ENCODE measurements at regions not wholly inside any gene's neighbourhood (a gene's known extent, or its start where the extent isn't known, plus 50 kb on each side); places are given as distances from the start of the nearest gene placed in this dataset.

DNA sequence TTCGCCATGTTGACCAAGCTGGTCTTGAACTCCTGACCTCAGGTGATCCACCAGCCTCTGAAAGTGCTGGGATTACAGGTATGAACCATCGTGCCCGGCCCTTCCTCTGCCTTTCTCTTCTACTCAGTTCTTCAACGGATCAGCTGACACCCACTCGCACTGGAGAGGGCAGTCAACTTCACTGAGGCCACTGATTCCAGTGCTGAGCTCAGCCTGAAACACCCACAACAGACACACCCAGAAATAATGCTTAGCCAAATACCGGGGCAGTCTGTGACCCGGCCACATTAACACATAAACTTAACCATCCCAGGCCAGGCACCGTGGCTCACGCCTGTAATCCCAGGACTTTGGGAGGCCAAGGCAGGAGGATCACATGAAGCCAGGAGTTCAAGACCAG, 119.3 kb upstream of the CHST15 start:
- no TSS peak for BruUV-seq (replicated peaks)
- no peak for DNase-seq
- H3K9me3 ChIP-seq (ENCODE audit: control insufficient read depth, insufficient read depth, low read length), result peaks cover 35% of the 10 kb centered on the region
- H3K23ac ChIP-seq (ENCODE audit: low read depth, low read length), result no peak overlapping the region
- no peaks in the 10 kb centered on the region for H3K36me3 ChIP-seq (ENCODE audit: control insufficient read depth, insufficient read depth, low read length)
- no peaks in the 10 kb centered on the region for H4K20me1 ChIP-seq (ENCODE audit: insufficient read depth, low read length)
- H2BK20ac ChIP-seq (ENCODE audit: low read depth, low read length), result no peak overlapping the region
- H4K91ac ChIP-seq (ENCODE audit: insufficient read depth, low read depth, low read length), result no peak overlapping the region
- no peak overlapping the region for H3K56ac ChIP-seq (ENCODE audit: extremely low read depth, insufficient read depth, low read length)
- no peak overlapping the region for H4K5ac ChIP-seq (ENCODE audit: low read depth, low read length)
- dilution Hi-C loops (cut with HindIII; ENCODE audit: low sequenced_read_pairs, unreplicated experiment), result no loop called here
- no peaks in the 10 kb centered on the region for H3K4me1 ChIP-seq (ENCODE audit: control insufficient read depth, insufficient read depth, low read length)
- no peak overlapping the region for H2BK5ac ChIP-seq (ENCODE audit: low read depth, low read length, poor library complexity, severe bottlenecking)
- ATAC-seq (ENCODE audit: low read depth), result no peak
- H3K14ac ChIP-seq (replicated peaks; ENCODE audit: low read depth, low read length), result no peak overlapping the region
- no peak overlapping the region for H2BK15ac ChIP-seq (ENCODE audit: low read depth, low read length)
- H3K4me3 ChIP-seq (ENCODE audit: insufficient read depth, low read depth, low read length), result no peak overlapping the region
- no peaks in the 10 kb centered on the region for H3K79me1 ChIP-seq (ENCODE audit: low read depth in 1 of 2, low read length in 2 of 2)
- CTCF ChIA-PET, result no interaction called here
- no peak overlapping the region for H2AK9ac ChIP-seq (replicated peaks; ENCODE audit: low read depth, low read length, poor library complexity)
- H4K8ac ChIP-seq (ENCODE audit: low read depth in 2 of 2, low read length in 2 of 2), result no peak overlapping the region
- intact Hi-C loops (cut with micrococcal nuclease), result no loop called here
- H3K4me2 ChIP-seq (ENCODE audit: low read depth, low read length), result no peak overlapping the region
- H3K4ac ChIP-seq (ENCODE audit: low read depth, low read length), result no peak overlapping the region
- in situ Hi-C loops (cut with MboI; ENCODE audit: low sequenced_read_pairs), result no loop called here
- POLR2A ChIA-PET (ENCODE audit: unreplicated experiment), result no interaction called here
- H3K9ac ChIP-seq (ENCODE audit: low read depth, low read length), result no peak overlapping the region
- H2AFZ ChIP-seq (replicated peaks; ENCODE audit: low read length, poor library complexity), result no peak overlapping the region
- H2AK5ac ChIP-seq (ENCODE audit: low read depth, low read length), result no peak overlapping the region
- TF ChIP-seq RCOR1 (IDR thresholded peaks at IDR 0.05; ENCODE audit: insufficient replicate concordance, low read length) (no peak), MAFK (IDR thresholded peaks at IDR 0.05; ENCODE audit: low read depth, low read length) (no peak)
- TF ChIP-seq, protein P1, sequence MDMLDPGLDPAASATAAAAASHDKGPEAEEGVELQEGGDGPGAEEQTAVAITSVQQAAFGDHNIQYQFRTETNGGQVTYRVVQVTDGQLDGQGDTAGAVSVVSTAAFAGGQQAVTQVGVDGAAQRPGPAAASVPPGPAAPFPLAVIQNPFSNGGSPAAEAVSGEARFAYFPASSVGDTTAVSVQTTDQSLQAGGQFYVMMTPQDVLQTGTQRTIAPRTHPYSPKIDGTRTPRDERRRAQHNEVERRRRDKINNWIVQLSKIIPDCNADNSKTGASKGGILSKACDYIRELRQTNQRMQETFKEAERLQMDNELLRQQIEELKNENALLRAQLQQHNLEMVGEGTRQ (IDR thresholded peaks at IDR 0.05; ENCODE audit: low read depth, low read length), result no peak
- H3K27ac ChIP-seq (ENCODE audit: insufficient read depth, low read length), result no peak overlapping the region
- 74% methylated on average over 6 of the region's 9 CpGs; no CpG with 5 or more reads in 1 of the 2 experiments for WGBS, 2 experiments (ENCODE audit: extremely low coverage in 2 of 2, insufficient read length in 1 of 2)
- no peaks in the 10 kb centered on the region for H3K9me1 ChIP-seq (ENCODE audit: insufficient read depth, low read length)
- no peaks in the 10 kb centered on the region for H3K27me3 ChIP-seq (ENCODE audit: control insufficient read depth, insufficient read depth, low read length)
- no peak overlapping the region for H3K18ac ChIP-seq (ENCODE audit: low read depth, low read length)
- H2BK120ac ChIP-seq (ENCODE audit: low read depth, low read length), result no peak overlapping the region
